Loucy (cell line): ENCODE measurements at regions not wholly inside any gene's neighbourhood (a gene's known extent, or its start where the extent isn't known, plus 50 kb on each side); places are given as distances from the start of the nearest gene placed in this dataset.

Experiments
- EZH2phosphoT487 ChIP-seq: fragments of 200-600 bp; IDR thresholded peaks from 2 replicates; pipeline ENCODE4 v1.6.1; 2018; ENCODE audit warnings: antibody characterized with exemption, mild to moderate bottlenecking, moderate library complexity, borderline replicate concordance
- TF ChIP-seq, protein P1 (sequence below): fragments of 200-600 bp; sonication (generic); conservative IDR thresholded peaks from 2 replicates; pipeline ENCODE4 v1.5.1; 2014; ENCODE audit warnings: mild to moderate bottlenecking, antibody characterized with exemption, low read length

- TF ChIP-seq, protein P1, sequence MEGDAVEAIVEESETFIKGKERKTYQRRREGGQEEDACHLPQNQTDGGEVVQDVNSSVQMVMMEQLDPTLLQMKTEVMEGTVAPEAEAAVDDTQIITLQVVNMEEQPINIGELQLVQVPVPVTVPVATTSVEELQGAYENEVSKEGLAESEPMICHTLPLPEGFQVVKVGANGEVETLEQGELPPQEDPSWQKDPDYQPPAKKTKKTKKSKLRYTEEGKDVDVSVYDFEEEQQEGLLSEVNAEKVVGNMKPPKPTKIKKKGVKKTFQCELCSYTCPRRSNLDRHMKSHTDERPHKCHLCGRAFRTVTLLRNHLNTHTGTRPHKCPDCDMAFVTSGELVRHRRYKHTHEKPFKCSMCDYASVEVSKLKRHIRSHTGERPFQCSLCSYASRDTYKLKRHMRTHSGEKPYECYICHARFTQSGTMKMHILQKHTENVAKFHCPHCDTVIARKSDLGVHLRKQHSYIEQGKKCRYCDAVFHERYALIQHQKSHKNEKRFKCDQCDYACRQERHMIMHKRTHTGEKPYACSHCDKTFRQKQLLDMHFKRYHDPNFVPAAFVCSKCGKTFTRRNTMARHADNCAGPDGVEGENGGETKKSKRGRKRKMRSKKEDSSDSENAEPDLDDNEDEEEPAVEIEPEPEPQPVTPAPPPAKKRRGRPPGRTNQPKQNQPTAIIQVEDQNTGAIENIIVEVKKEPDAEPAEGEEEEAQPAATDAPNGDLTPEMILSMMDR: no peak
- no peak for TF ChIP-seq EZH2phosphoT487
Measured at GRCh38 chr10:9886772-9887171, 1130.9 kb upstream of the CELF2 start.
